ENCODE measurements at regions not wholly inside any gene's neighbourhood (a gene's known extent, or its start where the extent isn't known, plus 50 kb on each side); places are given as distances from the start of the nearest gene placed in this dataset.

DNA sequence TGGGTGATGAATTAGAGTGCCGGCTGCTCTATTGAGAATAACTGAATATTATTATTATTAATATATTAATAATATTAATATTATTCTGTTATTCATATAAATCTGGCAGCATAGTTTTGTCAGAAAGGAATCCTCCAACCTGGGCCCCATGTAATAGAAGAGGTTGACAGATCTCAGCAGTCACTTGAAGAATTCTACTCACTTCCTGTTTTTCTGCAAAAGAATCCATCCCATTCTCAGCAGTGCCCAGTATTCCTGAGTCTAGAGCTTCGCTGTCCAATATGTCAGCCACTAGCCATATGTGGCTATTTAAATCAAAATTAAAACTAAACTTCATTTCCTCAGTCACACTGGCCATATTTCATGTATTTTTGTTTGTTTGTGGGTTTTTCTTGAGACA is 72.4 kb upstream of the USPL1 start:
- no peak overlapping the region for H2AK9ac ChIP-seq (replicated peaks; ENCODE audit: low read depth, low read length, poor library complexity)
- H3K36me3 ChIP-seq (ENCODE audit: control insufficient read depth, insufficient read depth, low read length): no peaks in the 10 kb centered on the region
- no peak overlapping the region for H3K56ac ChIP-seq (ENCODE audit: extremely low read depth, insufficient read depth, low read length)
- H3K18ac ChIP-seq (ENCODE audit: low read depth, low read length): no peak overlapping the region
- no peak overlapping the region for H3K27ac ChIP-seq (ENCODE audit: insufficient read depth, low read length)
- POLR2A ChIA-PET (ENCODE audit: unreplicated experiment): no interaction called here
- H2AK5ac ChIP-seq (ENCODE audit: low read depth, low read length): no peak overlapping the region
- H3K4me1 ChIP-seq (ENCODE audit: control insufficient read depth, insufficient read depth, low read length): no peaks in the 10 kb centered on the region
- H3K14ac ChIP-seq (replicated peaks; ENCODE audit: low read depth, low read length): no peak overlapping the region
- H3K9me1 ChIP-seq (ENCODE audit: insufficient read depth, low read length): peaks cover 4% of the 10 kb centered on the region; the same call in 1 of the 2 replicates
- in situ Hi-C loops (cut with MboI; ENCODE audit: low sequenced_read_pairs): no loop called here
- CTCF ChIA-PET: no interaction called here
- H2BK120ac ChIP-seq (ENCODE audit: low read depth, low read length): no peak overlapping the region
- BruUV-seq (replicated peaks): no TSS peak
- H3K23ac ChIP-seq (ENCODE audit: low read depth, low read length): no peak overlapping the region
- intact Hi-C loops (cut with micrococcal nuclease): no loop called here
- no peak overlapping the region for H4K5ac ChIP-seq (ENCODE audit: low read depth, low read length)
- H4K20me1 ChIP-seq (ENCODE audit: insufficient read depth, low read length): no peaks in the 10 kb centered on the region
- H3K9ac ChIP-seq (ENCODE audit: low read depth, low read length): no peak overlapping the region
- no peaks in the 10 kb centered on the region for H3K9me3 ChIP-seq (ENCODE audit: control insufficient read depth, insufficient read depth, low read length)
- H3K27me3 ChIP-seq (ENCODE audit: control insufficient read depth, insufficient read depth, low read length): no peaks in the 10 kb centered on the region
- no peak overlapping the region for H3K4me2 ChIP-seq (ENCODE audit: low read depth, low read length)
- H2BK20ac ChIP-seq (ENCODE audit: low read depth, low read length): no peak overlapping the region
- no peak overlapping the region for H4K91ac ChIP-seq (ENCODE audit: insufficient read depth, low read depth, low read length)
- H4K8ac ChIP-seq (ENCODE audit: low read depth in 2 of 2, low read length in 2 of 2): no peak overlapping the region
- no peak for ATAC-seq (ENCODE audit: low read depth)
- H3K4ac ChIP-seq (ENCODE audit: low read depth, low read length): no peak overlapping the region
- dilution Hi-C loops (cut with HindIII; ENCODE audit: low sequenced_read_pairs, unreplicated experiment): no loop called here
- DNase-seq: no peak
- H3K4me3 ChIP-seq (ENCODE audit: insufficient read depth, low read depth, low read length): no peak overlapping the region
- no peaks in the 10 kb centered on the region for H3K79me1 ChIP-seq (ENCODE audit: low read depth in 1 of 2, low read length in 2 of 2)
- H2BK15ac ChIP-seq (ENCODE audit: low read depth, low read length): no peak overlapping the region
- TF ChIP-seq RFX5 (IDR thresholded peaks at IDR 0.05; ENCODE audit: low read depth, low read length): no peak
- TF ChIP-seq, protein P1, sequence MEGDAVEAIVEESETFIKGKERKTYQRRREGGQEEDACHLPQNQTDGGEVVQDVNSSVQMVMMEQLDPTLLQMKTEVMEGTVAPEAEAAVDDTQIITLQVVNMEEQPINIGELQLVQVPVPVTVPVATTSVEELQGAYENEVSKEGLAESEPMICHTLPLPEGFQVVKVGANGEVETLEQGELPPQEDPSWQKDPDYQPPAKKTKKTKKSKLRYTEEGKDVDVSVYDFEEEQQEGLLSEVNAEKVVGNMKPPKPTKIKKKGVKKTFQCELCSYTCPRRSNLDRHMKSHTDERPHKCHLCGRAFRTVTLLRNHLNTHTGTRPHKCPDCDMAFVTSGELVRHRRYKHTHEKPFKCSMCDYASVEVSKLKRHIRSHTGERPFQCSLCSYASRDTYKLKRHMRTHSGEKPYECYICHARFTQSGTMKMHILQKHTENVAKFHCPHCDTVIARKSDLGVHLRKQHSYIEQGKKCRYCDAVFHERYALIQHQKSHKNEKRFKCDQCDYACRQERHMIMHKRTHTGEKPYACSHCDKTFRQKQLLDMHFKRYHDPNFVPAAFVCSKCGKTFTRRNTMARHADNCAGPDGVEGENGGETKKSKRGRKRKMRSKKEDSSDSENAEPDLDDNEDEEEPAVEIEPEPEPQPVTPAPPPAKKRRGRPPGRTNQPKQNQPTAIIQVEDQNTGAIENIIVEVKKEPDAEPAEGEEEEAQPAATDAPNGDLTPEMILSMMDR (conservative IDR thresholded peaks at IDR 0.05; ENCODE audit: low read depth, low read length): no peak
- TF ChIP-seq POLR2A (IDR thresholded peaks at IDR 0.05; ENCODE audit: low read depth, low read length): no peak
- no peak for TF ChIP-seq MAZ (IDR thresholded peaks at IDR 0.05; ENCODE audit: borderline replicate concordance, low read depth, low read length)
- TF ChIP-seq NFE2L2 (IDR thresholded peaks at IDR 0.05; ENCODE audit: low read depth, low read length): no peak
- no peak for TF ChIP-seq CHD1 (IDR thresholded peaks at IDR 0.05; ENCODE audit: low read depth, low read length)
- TF ChIP-seq RAD21 (IDR thresholded peaks at IDR 0.05; ENCODE audit: low read length): no peak
- no peak for TF ChIP-seq MAFK (IDR thresholded peaks at IDR 0.05; ENCODE audit: low read depth, low read length)
- TF ChIP-seq, protein P2, sequence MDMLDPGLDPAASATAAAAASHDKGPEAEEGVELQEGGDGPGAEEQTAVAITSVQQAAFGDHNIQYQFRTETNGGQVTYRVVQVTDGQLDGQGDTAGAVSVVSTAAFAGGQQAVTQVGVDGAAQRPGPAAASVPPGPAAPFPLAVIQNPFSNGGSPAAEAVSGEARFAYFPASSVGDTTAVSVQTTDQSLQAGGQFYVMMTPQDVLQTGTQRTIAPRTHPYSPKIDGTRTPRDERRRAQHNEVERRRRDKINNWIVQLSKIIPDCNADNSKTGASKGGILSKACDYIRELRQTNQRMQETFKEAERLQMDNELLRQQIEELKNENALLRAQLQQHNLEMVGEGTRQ (IDR thresholded peaks at IDR 0.05; ENCODE audit: low read depth, low read length): no peak
- TF ChIP-seq RCOR1 (IDR thresholded peaks at IDR 0.05; ENCODE audit: insufficient replicate concordance, low read length): no peak
- TF ChIP-seq FOS (IDR thresholded peaks at IDR 0.05; ENCODE audit: low read depth, low read length): no peak
- TF ChIP-seq BHLHE40 (IDR thresholded peaks at IDR 0.05; ENCODE audit: low read depth, low read length): no peak
- TF ChIP-seq, protein P3, sequence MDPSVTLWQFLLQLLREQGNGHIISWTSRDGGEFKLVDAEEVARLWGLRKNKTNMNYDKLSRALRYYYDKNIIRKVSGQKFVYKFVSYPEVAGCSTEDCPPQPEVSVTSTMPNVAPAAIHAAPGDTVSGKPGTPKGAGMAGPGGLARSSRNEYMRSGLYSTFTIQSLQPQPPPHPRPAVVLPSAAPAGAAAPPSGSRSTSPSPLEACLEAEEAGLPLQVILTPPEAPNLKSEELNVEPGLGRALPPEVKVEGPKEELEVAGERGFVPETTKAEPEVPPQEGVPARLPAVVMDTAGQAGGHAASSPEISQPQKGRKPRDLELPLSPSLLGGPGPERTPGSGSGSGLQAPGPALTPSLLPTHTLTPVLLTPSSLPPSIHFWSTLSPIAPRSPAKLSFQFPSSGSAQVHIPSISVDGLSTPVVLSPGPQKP (IDR thresholded peaks at IDR 0.05; ENCODE audit: borderline replicate concordance, low read depth, low read length): no peak
- no peak for TF ChIP-seq CEBPB (IDR thresholded peaks at IDR 0.05; ENCODE audit: low read depth, low read length)
- no peak for TF ChIP-seq SMC3 (IDR thresholded peaks at IDR 0.05; ENCODE audit: low read depth, low read length)
- no peak for TF ChIP-seq MXI1 (IDR thresholded peaks at IDR 0.05; ENCODE audit: borderline replicate concordance, low read depth, low read length)
- WGBS, 2 experiments (ENCODE audit: extremely low coverage in 2 of 2, insufficient read length in 1 of 2): no CpG with 5 or more reads among the region's 2 CpGs
- no peak overlapping the region for H2AFZ ChIP-seq (replicated peaks; ENCODE audit: low read length, poor library complexity)
- H2BK5ac ChIP-seq (ENCODE audit: low read depth, low read length, poor library complexity, severe bottlenecking): no peak overlapping the region
